ELR (cell line): ENCODE measurements at regions not wholly inside any gene's neighbourhood (a gene's known extent, or its start where the extent isn't known, plus 50 kb on each side); places are given as distances from the start of the nearest gene placed in this dataset.

ENCODE experiments used
- DNase-seq: peaks from one replicate; pipeline ENCODE4 v3.0.0-alpha.2; 2015; ENCODE audit warnings: low read depth

- no peak for DNase-seq
These were observed 1899.8 kb upstream of the PIK3C3 start for GRCh38 chr18:40055262-40055661.

GRCh38 chr18:40049716-40050115 lies 1905.3 kb upstream of the PIK3C3 start:
- no peak for DNase-seq

GRCh38 chr18:40048886-40049650 lies 1906.0 kb upstream of the PIK3C3 start:
- no peak for DNase-seq

- DNase-seq: no peak
These were observed 1906.8 kb upstream of the PIK3C3 start for GRCh38 chr18:40048253-40048652.

GRCh38 chr18:40046596-40046995 lies 1908.4 kb upstream of the PIK3C3 start:
- DNase-seq: no peak

GRCh38 chr18:40041951-40042350 lies 1913.1 kb upstream of the PIK3C3 start:
- DNase-seq: no peak

- no peak for DNase-seq
These were observed 1914.5 kb upstream of the PIK3C3 start for GRCh38 chr18:40040574-40040973.

- no peak for DNase-seq
These were observed 1917.7 kb upstream of the PIK3C3 start for GRCh38 chr18:40037356-40037755.

GRCh38 chr18:40036861-40037260 lies 1918.2 kb upstream of the PIK3C3 start:
- DNase-seq: no peak

GRCh38 chr18:40035966-40036365 lies 1919.1 kb upstream of the PIK3C3 start:
- no peak for DNase-seq

- DNase-seq: no peak
These were observed 1923.0 kb upstream of the PIK3C3 start for GRCh38 chr18:40032076-40032475.

- DNase-seq: no peak
These were observed 1923.6 kb upstream of the PIK3C3 start for GRCh38 chr18:40031435-40031834.

GRCh38 chr18:40019797-40020392 lies 1935.1 kb upstream of the PIK3C3 start:
- DNase-seq: no peak

GRCh38 chr18:40018266-40018665 lies 1936.8 kb upstream of the PIK3C3 start:
- no peak for DNase-seq

- no peak for DNase-seq
These were observed 1938.0 kb upstream of the PIK3C3 start for GRCh38 chr18:40017021-40017420.

GRCh38 chr18:40016405-40016804 lies 1938.6 kb upstream of the PIK3C3 start:
- DNase-seq: no peak

GRCh38 chr18:40013001-40013609 lies 1941.9 kb upstream of the PIK3C3 start:
- DNase-seq: no peak

- DNase-seq: no peak
These were observed 1943.8 kb upstream of the PIK3C3 start for GRCh38 chr18:40011201-40011600.

- no peak for DNase-seq
These were observed 1948.4 kb upstream of the PIK3C3 start for GRCh38 chr18:40006634-40007033.

GRCh38 chr18:40004246-40004645 lies 1950.8 kb upstream of the PIK3C3 start:
- DNase-seq: no peak

GRCh38 chr18:39998317-39998716 lies 1956.7 kb upstream of the PIK3C3 start:
- no peak for DNase-seq

GRCh38 chr18:39994498-39994897 lies 1960.5 kb upstream of the PIK3C3 start:
- no peak for DNase-seq

- DNase-seq: no peak
These were observed 1963.3 kb upstream of the PIK3C3 start for GRCh38 chr18:39991696-39992265.
